ENCODE measurements at regions not wholly inside any gene's neighbourhood (a gene's known extent, or its start where the extent isn't known, plus 50 kb on each side); places are given as distances from the start of the nearest gene placed in this dataset.

DNA sequence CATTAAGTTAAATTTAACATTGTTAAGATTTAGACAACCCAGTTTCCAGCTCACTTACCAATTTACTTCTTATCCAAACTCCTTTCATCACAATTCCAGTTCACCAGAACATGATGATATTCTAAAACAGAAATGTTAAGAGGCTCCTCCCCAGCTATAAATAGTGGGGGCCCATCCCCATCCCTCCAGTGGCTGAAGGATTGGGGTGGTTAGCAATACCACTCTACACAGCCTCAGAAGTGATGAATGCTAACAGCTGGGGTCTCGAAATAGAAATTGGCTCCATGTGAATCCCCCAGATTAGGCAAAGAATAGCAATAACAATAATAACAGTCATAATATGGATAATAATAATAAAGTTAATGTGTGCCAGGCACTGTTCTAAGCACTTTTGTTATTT lies 97.9 kb upstream of the NCAM1 start:
- no peak for TF ChIP-seq POLR2A (IDR thresholded peaks at IDR 0.05)
- TF ChIP-seq CTCF (IDR thresholded peaks at IDR 0.05), result no peak

Measured in testis (tissue), 2 donors.